Cerebellar nuclear complex (tissue), 1 donor: ENCODE measurements at regions not wholly inside any gene's neighbourhood (a gene's known extent, or its start where the extent isn't known, plus 50 kb on each side); places are given as distances from the start of the nearest gene placed in this dataset.
"Not testable (repeated sequence)": the region's sequence is repeated elsewhere in the genome, so short reads cannot be mapped to it uniquely, and the experiment has no call there.

Experiments used
- DNase-seq, 2 experiments: peaks; one replicate each; lab custom pipeline; 2025; lab: John Stamatoyannopoulos, UW

- no peak for DNase-seq
Measured at GRCh38 chr5:1667648-1668140, 131.9 kb downstream of the MRPL36 start.

GRCh38 chr5:1666812-1667588 is 132.6 kb downstream of the MRPL36 start:
- DNase-seq, result no peak

DNA sequence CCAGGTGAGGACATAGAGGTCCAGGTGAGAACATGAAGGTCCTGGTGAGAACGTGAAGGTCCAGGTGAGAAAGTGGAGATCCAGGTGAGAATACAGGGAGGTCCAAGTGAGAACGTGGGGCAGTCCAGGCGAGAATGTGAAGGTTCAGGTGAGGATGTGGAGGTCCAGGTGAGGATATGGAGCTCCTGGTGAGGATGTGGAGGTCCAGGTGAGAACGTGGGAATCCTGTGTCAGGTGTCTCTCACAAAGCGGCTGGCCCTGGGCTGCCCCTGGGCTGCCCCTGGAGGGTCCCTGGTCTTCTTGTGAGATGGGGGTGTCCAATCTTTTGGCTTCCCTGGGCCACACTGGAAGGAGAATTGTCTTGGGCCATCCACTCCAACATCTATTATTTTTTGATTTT is 133.4 kb downstream of the MRPL36 start:
- DNase-seq, result no peak

GRCh38 chr5:1665803-1666202 is 133.8 kb downstream of the MRPL36 start:
- DNase-seq, result no peak

DNA sequence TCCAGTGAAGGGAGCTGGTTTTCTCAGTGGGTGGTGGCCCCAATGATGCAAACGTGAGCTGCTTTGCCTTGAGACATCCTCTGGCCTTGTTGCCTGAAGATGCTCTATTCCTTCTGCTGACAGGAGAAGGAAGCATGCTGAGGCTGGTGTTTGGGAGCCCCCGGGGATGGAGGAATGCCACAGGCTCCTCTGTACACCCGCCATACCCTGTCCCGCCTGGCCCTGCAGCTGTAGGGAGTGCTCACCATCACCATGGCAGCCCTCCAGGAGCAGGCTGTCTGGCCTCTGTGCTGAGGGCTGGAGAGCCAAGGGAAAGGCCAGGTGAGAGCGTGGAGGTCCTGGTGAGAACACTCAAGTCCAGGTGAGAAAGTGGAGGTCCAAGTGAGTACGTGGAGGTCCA is 134.4 kb downstream of the MRPL36 start:
- no peak for DNase-seq

- no peak for DNase-seq
Measured at GRCh38 chr5:1663186-1663585, 136.5 kb downstream of the MRPL36 start.

DNA sequence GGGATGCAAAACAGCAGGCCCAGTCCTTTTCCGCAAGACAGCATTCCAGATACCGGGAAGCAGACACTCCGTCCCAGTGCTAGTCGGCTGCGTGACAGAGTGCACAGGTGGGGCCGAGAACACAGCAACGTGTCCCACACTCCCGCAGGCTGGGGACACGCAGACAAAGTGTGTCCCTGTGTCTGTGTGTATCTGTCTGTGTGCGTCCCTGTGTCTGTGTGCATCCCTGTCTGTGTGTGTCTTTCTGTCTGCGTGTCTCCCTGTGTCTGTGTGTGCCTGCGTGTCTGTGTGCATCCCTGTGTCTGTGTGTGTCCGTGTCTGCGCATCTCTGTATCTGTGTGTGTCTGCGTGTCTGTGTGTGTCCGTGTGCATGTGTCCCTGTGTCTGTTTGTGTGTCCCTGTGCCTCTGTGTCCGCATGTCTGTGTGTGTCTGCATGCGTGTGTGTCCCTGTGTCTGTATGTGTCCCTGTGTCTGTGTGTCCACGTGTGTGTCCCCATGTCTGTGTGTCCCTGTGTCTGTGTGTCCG is 137.0 kb downstream of the MRPL36 start:
- DNase-seq, result no peak

- no peak for DNase-seq
Measured at GRCh38 chr5:1661831-1662558, 137.6 kb downstream of the MRPL36 start.

DNA sequence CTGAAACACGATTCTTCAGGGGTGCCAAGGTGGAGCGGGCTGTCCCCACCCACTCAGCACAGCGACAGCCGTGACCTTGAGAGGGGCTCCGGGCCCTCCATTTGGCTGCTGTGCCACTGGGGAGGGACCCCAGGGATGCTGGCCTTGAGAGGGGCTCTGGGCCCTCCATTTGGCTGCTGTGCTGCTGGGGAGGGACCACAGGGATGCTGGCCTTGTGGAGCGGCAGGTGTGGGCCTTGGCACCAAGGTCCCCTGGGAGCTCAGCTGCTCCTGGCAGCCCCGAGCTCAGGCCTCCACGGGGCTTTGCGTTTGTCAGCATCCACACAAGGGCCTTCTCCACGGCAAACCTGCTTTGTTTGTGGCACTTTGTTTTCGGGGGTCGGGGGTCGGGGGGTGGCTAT is 137.6 kb upstream of the LPCAT1 start:
- no peak for DNase-seq

DNA sequence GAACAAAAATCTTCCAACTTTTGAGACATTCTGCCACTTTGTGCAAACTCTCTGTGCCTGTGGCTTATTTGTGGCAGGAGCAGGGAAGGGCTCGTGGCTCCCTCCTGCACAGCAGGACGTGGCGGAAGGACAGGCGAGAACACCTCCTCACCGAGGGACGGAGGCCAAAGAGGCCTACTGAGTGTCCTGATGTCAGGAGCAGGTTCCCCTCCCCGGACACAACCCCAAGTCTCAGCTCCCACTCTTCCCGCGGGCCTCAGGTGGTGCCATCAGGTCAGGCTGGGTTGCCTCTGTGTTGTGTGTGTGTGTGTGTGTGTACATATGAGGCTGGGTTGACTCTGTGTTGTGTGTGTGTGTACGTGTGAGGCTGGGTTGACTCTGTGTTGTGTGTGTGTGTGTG is 136.8 kb upstream of the LPCAT1 start:
- no peak for DNase-seq

DNA sequence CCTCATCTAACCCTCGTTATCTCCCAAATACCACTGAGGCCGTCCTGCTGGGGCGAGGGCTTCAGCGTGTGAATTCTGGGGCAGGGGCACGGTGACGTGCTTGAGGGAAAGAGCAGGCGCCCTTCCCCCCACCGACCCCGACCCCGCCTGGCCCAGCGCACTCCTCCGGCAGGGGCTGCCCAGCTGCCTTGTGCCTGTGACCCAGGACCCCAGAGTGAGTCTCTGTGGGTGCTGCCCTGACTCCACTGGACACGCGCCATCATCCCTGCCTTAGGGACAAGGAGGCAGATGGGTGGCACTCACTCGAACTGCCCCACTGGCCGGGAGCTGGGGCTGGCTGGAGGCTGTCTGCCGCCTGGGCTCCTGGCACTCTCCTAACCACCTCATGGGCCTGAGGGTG is 136.2 kb upstream of the LPCAT1 start:
- no peak for DNase-seq

DNA sequence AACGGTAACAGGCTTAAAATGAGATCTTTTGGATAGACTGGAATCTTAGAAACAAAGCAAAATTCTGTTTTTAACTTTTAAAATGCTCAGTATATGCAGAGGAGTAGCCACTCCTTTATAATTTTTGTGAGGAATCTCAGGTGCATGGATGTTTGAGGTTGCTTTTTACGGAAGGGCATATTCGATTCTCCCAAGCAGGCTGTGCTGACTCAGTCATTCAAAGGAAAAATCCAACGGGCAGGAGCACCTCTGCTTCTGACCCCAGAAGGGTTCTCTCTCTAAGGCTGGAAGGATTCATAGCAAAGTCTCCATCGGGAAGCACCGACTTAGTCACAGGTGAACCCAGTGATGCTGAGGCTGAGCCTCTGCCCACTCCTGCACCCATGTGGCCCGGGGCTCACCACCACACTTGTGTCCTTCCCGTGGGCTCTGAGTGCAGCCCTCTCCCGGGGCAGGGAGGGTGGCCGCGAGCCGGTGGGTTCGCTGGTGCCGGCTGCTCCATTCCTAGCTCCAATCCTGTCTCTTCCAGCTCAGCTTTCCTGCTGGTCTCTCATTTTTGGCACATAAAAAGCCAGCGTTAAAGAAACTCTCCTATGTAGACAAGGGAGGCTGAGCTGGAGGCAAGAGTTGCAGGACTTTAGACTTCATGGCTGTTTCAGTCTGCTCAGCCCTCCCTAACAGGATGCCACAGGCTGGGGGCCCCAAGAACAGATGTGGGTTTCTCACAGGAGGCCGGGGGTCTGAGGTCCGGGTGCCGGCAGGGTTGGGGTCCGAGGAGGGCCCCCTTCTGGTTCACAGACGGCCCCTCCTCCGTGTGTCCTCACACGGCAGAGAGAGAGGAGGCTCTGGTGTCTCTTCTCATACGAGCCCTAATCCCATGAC is 135.6 kb upstream of the LPCAT1 start:
- DNase-seq, result no peak

GRCh38 chr5:1658665-1659064 is 134.9 kb upstream of the LPCAT1 start:
- no peak for DNase-seq

GRCh38 chr5:1657161-1657741 is 133.5 kb upstream of the LPCAT1 start:
- DNase-seq, result no peak

- DNase-seq, result no peak
Measured at GRCh38 chr5:1656271-1656975, 132.7 kb upstream of the LPCAT1 start.

DNA sequence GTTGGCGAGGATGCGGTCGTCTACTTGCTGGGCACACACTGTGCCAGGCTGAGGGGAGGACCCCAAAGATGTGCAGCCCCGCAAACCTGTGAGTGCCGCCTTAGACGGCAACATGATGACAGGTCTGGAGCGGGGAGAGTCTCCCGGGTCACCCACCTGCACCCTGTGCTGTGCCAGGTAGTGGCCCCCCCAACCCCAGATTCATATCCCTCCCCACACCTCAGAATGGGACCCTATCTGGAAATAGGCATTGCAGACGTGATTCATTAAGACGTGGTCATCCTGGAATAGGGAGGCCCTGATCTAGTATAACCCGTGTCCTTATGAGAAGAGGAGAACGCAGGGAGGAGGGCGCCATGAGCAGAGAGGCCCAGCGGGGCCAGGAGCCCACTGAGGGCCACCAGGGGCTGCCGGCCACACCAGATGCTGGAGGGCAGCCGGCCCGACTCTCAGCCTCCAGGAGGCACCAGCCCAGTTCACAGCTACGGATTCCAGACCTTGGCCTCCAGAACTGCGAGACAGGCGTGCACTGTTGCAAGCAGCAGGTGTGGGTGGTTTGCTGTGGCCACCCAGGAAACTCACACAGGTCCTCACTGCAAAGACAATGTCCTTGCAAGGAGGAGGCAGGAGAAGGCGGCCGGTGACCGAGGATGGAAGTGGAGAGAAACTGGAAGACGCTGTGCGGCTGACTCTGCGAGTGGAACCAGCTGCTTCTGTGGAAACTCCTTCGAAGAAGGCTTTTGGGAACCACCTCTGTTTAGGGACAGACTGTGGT is 131.9 kb upstream of the LPCAT1 start:
- DNase-seq, result no peak

GRCh38 chr5:1654786-1655495 is 131.2 kb upstream of the LPCAT1 start:
- DNase-seq, result no peak

GRCh38 chr5:1653698-1654651 is 130.2 kb upstream of the LPCAT1 start:
- not testable (repeated sequence) for DNase-seq
